ENCODE measurements at regions not wholly inside any gene's neighbourhood (a gene's known extent, or its start where the extent isn't known, plus 50 kb on each side); places are given as distances from the start of the nearest gene placed in this dataset.

DNA sequence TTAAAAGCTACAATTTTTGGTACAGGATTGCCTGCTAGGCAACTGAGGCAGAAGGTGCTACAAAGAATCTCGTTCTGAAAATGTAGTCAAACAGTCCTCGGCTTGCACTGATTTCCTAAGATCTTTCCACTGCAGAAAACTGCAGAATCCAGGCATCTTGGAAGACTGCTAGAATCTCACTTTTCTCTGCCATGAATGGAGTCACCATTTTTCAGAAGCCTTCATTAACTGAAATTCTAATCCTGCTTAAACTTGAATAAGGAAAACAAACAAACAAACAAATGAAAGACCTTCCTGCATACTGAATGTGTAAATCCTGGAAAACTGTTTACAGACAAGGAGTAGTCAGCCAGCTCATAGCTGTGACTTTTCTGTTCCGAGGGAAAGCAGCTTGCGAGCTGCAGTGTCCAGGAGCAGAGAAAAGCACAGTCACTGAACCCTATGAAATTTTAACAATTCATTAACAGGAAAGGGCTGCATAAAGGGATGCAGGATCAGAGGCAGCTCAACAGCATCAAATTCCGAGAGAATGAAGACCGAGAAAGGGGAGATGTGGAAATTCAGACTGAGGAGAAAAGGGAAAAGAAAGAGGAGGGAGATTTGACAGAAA is 210.5 kb upstream of the PIK3C3 start:
- Histone ChIP-seq H3K9me3 (ENCODE audit: control insufficient read depth, low read length) (no peaks in the 10 kb centered on the region), H3K27ac (ENCODE audit: insufficient read depth, low read length, poor library complexity, severe bottlenecking) (no peak overlapping the region)
- no peak for DNase-seq

DNA sequence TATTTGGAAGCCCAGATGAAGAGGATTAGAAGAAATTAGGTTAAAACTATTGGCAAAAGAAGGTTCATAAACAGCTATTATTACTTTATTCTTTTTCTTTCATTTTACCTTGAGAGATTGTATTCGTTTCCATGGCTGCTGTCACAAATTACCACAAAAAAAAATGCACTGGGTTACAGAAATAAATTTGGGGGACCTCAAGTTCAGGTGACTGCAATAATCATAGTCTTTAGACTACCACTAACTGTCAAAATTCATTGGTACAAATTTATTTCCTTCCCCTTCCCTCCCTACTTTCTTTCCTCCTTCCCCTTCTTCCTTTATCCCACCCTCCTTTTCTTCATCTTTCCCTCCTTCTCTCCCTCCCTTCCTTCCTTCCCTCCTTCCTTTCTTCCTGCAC is 217.8 kb upstream of the PIK3C3 start:
- Histone ChIP-seq H3K27me3 (replicated peaks; ENCODE audit: control insufficient read depth, insufficient read depth, low read length, poor library complexity, severe bottlenecking) (no peaks in the 10 kb centered on the region), H3K9me3 (ENCODE audit: control insufficient read depth, low read length) (no peaks in the 10 kb centered on the region), H3K36me3 (ENCODE audit: control insufficient read depth, insufficient read depth, low read length) (no peaks in the 10 kb centered on the region), H3K27ac (ENCODE audit: insufficient read depth, low read length, poor library complexity, severe bottlenecking) (no peak overlapping the region), H3K4me1 (ENCODE audit: control insufficient read depth, insufficient read depth, low read length, poor library complexity, severe bottlenecking) (no peaks in the 10 kb centered on the region), H3K4me3 (ENCODE audit: insufficient read depth, low read depth, low read length, poor library complexity, severe bottlenecking) (no peak overlapping the region)
- DNase-seq: no peak

More for the DNA sequence above, 210.5 kb upstream of the PIK3C3 start:
- Histone ChIP-seq H3K27me3 (replicated peaks; ENCODE audit: control insufficient read depth, insufficient read depth, low read length, poor library complexity, severe bottlenecking) (no peaks in the 10 kb centered on the region), H3K4me1 (ENCODE audit: control insufficient read depth, insufficient read depth, low read length, poor library complexity, severe bottlenecking) (no peaks in the 10 kb centered on the region), H3K4me3 (ENCODE audit: insufficient read depth, low read depth, low read length, poor library complexity, severe bottlenecking) (no peak overlapping the region), H3K36me3 (ENCODE audit: control insufficient read depth, insufficient read depth, low read length) (no peaks in the 10 kb centered on the region)

DNA sequence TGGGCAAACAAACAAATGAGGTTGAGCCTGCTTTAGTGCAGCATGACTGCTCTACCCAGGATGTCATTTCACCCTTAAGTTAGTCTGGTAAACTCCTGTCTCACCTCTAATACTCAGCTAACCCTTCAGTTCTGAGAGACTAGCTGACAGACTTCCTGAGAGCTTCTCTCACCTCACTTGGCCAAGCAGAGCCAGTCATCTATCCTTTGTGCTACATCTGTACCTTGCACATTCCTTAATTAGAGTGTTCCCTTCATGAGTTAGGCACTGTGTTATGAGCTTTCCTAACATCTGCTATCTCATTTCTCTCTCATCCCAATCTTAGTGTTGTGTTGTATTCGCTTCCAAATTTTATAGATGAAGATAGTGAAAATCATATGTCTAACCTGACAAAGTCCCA is 220.1 kb upstream of the PIK3C3 start:
- Histone ChIP-seq H3K27ac (ENCODE audit: insufficient read depth, low read length, poor library complexity, severe bottlenecking) (no peak overlapping the region), H3K27me3 (replicated peaks; ENCODE audit: control insufficient read depth, insufficient read depth, low read length, poor library complexity, severe bottlenecking) (no peaks in the 10 kb centered on the region), H3K36me3 (ENCODE audit: control insufficient read depth, insufficient read depth, low read length) (no peaks in the 10 kb centered on the region), H3K4me1 (ENCODE audit: control insufficient read depth, insufficient read depth, low read length, poor library complexity, severe bottlenecking) (no peaks in the 10 kb centered on the region), H3K9me3 (ENCODE audit: control insufficient read depth, low read length) (no peaks in the 10 kb centered on the region), H3K4me3 (ENCODE audit: insufficient read depth, low read depth, low read length, poor library complexity, severe bottlenecking) (no peak overlapping the region)
- DNase-seq: no peak

DNA sequence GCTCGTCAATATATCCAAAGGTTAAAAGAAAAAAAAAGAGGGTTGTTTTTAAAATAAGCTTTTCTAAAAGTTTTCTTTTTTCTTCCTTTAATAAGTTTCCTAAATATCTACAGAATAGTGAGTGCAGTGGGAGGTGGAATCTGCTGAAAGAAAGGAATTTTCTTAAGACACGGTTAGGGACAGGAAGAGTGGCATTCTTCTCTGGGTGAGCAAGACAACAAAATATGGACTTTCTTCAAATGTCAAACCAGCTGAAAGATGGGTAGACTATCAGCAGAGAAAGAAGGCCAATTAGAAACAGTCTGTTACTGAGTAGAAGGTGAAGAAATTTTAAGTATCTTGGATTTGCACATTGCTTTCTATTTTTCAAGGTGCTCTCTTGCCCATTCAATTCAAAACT is 222.7 kb upstream of the PIK3C3 start:
- DNase-seq: no peak
- no peaks in the 10 kb centered on the region for H3K36me3 ChIP-seq (ENCODE audit: control insufficient read depth, insufficient read depth, low read length)
- H3K9me3 ChIP-seq (ENCODE audit: control insufficient read depth, low read length): no peaks in the 10 kb centered on the region
- no peak overlapping the region for H3K27ac ChIP-seq (ENCODE audit: insufficient read depth, low read length, poor library complexity, severe bottlenecking)
- H3K4me3 ChIP-seq (ENCODE audit: insufficient read depth, low read depth, low read length, poor library complexity, severe bottlenecking): no peak overlapping the region
- H3K4me1 ChIP-seq (ENCODE audit: control insufficient read depth, insufficient read depth, low read length, poor library complexity, severe bottlenecking): no peaks in the 10 kb centered on the region
- no peaks in the 10 kb centered on the region for H3K27me3 ChIP-seq (replicated peaks; ENCODE audit: control insufficient read depth, insufficient read depth, low read length, poor library complexity, severe bottlenecking)

DNA sequence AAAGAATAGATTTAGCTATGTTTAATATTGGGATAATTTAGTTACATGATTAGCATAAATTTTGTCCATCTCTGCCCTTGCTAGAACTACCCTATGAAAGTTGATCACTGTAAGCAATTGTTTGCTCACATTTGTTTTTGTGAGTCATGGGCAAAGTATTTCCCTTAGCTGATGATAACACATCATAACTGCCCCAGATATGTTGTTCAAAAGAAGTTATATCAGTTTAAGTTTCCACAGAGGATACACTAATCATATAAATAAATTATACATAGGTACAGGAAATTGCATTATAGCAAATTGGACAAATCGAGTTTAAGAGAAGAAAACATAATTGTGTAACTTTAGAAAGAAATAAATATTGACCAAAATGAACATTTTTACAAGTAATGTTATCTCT is 223.2 kb upstream of the PIK3C3 start:
- Histone ChIP-seq H3K27me3 (replicated peaks; ENCODE audit: control insufficient read depth, insufficient read depth, low read length, poor library complexity, severe bottlenecking) (no peaks in the 10 kb centered on the region), H3K4me1 (ENCODE audit: control insufficient read depth, insufficient read depth, low read length, poor library complexity, severe bottlenecking) (no peaks in the 10 kb centered on the region), H3K36me3 (ENCODE audit: control insufficient read depth, insufficient read depth, low read length) (no peaks in the 10 kb centered on the region), H3K27ac (ENCODE audit: insufficient read depth, low read length, poor library complexity, severe bottlenecking) (no peak overlapping the region), H3K9me3 (ENCODE audit: control insufficient read depth, low read length) (no peaks in the 10 kb centered on the region), H3K4me3 (ENCODE audit: insufficient read depth, low read depth, low read length, poor library complexity, severe bottlenecking) (no peak overlapping the region)
- DNase-seq: no peak

DNA sequence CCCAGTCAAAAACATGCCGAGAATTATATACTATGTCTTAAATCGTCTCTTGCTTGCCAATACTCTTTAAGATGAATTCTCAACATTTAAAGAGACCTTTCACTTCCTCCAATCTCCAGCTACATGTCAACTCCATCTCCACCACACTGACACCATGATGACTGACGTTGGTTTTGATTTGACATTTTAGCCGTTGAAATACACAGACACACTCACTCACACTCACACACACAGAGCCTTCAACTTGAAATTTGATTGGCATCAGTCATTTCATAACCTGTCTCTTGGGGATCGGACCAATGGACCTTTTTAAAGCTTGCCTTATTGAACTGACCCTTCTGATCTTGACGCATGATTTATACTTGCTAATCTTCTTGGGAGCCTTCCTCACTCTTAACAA is 230.8 kb upstream of the PIK3C3 start:
- H3K27ac ChIP-seq (ENCODE audit: insufficient read depth, low read length, poor library complexity, severe bottlenecking): no peak overlapping the region
- H3K27me3 ChIP-seq (replicated peaks; ENCODE audit: control insufficient read depth, insufficient read depth, low read length, poor library complexity, severe bottlenecking): no peaks in the 10 kb centered on the region
- H3K4me1 ChIP-seq (ENCODE audit: control insufficient read depth, insufficient read depth, low read length, poor library complexity, severe bottlenecking): no peaks in the 10 kb centered on the region
- H3K4me3 ChIP-seq (ENCODE audit: insufficient read depth, low read depth, low read length, poor library complexity, severe bottlenecking): no peak overlapping the region
- no peak for DNase-seq
- H3K9me3 ChIP-seq (ENCODE audit: control insufficient read depth, low read length): no peaks in the 10 kb centered on the region
- H3K36me3 ChIP-seq (ENCODE audit: control insufficient read depth, insufficient read depth, low read length): no peaks in the 10 kb centered on the region

DNA sequence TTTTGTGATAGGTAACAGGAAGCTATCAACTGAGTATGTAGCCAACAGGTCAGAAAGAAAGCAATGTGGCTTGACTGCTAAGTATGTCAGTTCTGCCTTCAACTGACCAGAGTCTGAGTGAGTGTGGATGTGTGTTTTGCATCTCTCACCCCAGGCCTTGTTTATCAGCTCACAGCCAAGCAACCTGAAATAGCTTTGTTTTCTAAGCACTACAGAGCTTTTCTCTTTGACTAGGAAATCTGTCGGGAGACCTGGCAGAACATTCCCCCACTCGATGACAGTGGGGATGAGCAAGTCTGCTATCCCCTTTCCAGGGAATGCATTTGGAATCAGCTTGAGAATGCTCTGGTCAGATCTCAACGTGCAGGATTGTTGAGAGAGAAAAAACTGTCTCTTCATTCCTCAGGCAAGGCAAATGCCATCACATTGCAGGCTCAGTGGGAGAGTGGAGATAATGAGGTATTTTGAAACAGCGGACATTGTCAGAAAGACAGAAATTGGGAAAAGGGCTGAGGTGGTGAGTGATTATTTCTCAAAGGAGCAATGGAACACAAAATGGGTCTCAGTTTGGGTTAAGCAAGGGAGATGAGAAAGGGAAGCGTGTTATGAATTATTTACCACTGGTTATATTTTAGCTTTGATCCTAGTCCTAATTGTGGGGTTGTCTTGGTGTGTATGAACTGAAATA is 233.8 kb upstream of the PIK3C3 start:
- no peaks in the 10 kb centered on the region for H3K36me3 ChIP-seq (ENCODE audit: control insufficient read depth, insufficient read depth, low read length)
- no peak overlapping the region for H3K4me3 ChIP-seq (ENCODE audit: insufficient read depth, low read depth, low read length, poor library complexity, severe bottlenecking)
- DNase-seq: no peak
- no peaks in the 10 kb centered on the region for H3K27me3 ChIP-seq (replicated peaks; ENCODE audit: control insufficient read depth, insufficient read depth, low read length, poor library complexity, severe bottlenecking)
- no peaks in the 10 kb centered on the region for H3K4me1 ChIP-seq (ENCODE audit: control insufficient read depth, insufficient read depth, low read length, poor library complexity, severe bottlenecking)
- no peaks in the 10 kb centered on the region for H3K9me3 ChIP-seq (ENCODE audit: control insufficient read depth, low read length)
- H3K27ac ChIP-seq (ENCODE audit: insufficient read depth, low read length, poor library complexity, severe bottlenecking): no peak overlapping the region

DNA sequence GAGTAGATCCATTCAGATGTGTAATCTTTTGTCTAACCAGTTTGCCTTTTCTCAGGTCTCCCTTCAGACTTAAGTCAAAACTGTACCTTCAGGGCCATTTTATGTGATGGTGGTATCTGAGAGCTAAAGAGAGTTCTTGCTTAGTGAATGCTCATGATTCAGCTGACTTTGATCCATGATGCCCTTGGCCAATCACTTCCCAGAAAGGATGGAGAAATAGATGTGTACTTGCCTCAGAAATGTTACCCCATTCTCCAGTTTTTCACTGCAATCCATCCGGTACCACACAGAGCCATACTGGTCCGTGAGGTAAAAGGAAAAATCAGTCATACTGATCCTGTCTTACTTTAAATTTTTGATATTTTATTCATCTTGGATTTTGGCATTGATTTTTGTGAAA is 234.8 kb upstream of the PIK3C3 start:
- Histone ChIP-seq H3K27ac (ENCODE audit: insufficient read depth, low read length, poor library complexity, severe bottlenecking) (no peak overlapping the region), H3K36me3 (ENCODE audit: control insufficient read depth, insufficient read depth, low read length) (no peaks in the 10 kb centered on the region), H3K4me3 (ENCODE audit: insufficient read depth, low read depth, low read length, poor library complexity, severe bottlenecking) (no peak overlapping the region), H3K27me3 (replicated peaks; ENCODE audit: control insufficient read depth, insufficient read depth, low read length, poor library complexity, severe bottlenecking) (no peaks in the 10 kb centered on the region), H3K9me3 (ENCODE audit: control insufficient read depth, low read length) (no peaks in the 10 kb centered on the region), H3K4me1 (ENCODE audit: control insufficient read depth, insufficient read depth, low read length, poor library complexity, severe bottlenecking) (no peaks in the 10 kb centered on the region)
- no peak for DNase-seq

DNA sequence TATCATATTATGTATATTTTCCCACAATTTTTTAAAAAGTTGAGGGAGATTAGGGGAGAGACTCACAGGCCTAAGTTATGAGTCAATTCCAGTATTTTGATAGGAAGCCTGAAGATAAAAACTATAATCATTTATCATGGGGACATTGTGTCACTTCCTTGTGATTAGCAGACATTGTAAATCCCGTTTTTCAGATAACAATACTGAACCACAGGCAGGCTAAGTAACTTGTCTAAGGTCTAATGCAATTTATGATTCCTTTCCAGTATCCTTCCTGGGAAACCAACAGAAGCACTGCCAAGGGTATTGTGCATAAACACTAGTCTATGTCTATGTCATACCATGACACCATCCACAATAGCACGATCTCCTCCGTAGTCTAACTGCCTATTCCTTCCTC is 235.2 kb upstream of the PIK3C3 start:
- Histone ChIP-seq H3K27me3 (replicated peaks; ENCODE audit: control insufficient read depth, insufficient read depth, low read length, poor library complexity, severe bottlenecking) (no peaks in the 10 kb centered on the region), H3K36me3 (ENCODE audit: control insufficient read depth, insufficient read depth, low read length) (no peaks in the 10 kb centered on the region), H3K9me3 (ENCODE audit: control insufficient read depth, low read length) (no peaks in the 10 kb centered on the region), H3K4me3 (ENCODE audit: insufficient read depth, low read depth, low read length, poor library complexity, severe bottlenecking) (no peak overlapping the region), H3K27ac (ENCODE audit: insufficient read depth, low read length, poor library complexity, severe bottlenecking) (no peak overlapping the region), H3K4me1 (ENCODE audit: control insufficient read depth, insufficient read depth, low read length, poor library complexity, severe bottlenecking) (no peaks in the 10 kb centered on the region)
- DNase-seq: no peak

DNA sequence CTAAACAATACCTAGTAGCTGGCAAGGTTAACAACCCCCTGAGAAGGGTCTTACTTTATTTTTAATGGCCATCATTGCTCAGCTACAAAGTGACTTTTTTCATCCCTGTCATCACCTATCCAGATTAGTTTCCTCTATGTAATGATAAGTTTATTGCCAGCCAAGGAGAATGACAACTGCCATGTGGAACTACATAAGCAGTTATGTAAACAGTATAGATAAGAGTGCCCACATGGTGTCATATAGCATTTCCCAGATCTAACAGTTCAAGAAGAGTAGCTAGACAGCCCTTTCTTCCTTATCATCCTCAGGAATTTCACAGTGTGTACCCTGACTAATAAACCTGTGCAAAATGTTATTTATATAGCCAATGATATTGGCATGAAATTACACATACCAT is 240.2 kb upstream of the PIK3C3 start:
- H3K27ac ChIP-seq (ENCODE audit: insufficient read depth, low read length, poor library complexity, severe bottlenecking): no peak overlapping the region
- no peaks in the 10 kb centered on the region for H3K27me3 ChIP-seq (replicated peaks; ENCODE audit: control insufficient read depth, insufficient read depth, low read length, poor library complexity, severe bottlenecking)
- no peak overlapping the region for H3K4me3 ChIP-seq (ENCODE audit: insufficient read depth, low read depth, low read length, poor library complexity, severe bottlenecking)
- no peaks in the 10 kb centered on the region for H3K4me1 ChIP-seq (ENCODE audit: control insufficient read depth, insufficient read depth, low read length, poor library complexity, severe bottlenecking)
- H3K36me3 ChIP-seq (ENCODE audit: control insufficient read depth, insufficient read depth, low read length): no peaks in the 10 kb centered on the region
- DNase-seq: no peak
- no peaks in the 10 kb centered on the region for H3K9me3 ChIP-seq (ENCODE audit: control insufficient read depth, low read length)

All from effector memory CD4-positive, alpha-beta T cell (primary cell).